Lower lobe of right lung (tissue), 2 donors: ENCODE measurements at regions not wholly inside any gene's neighbourhood (a gene's known extent, or its start where the extent isn't known, plus 50 kb on each side); places are given as distances from the start of the nearest gene placed in this dataset.
"Not testable (repeated sequence)": the region's sequence is repeated elsewhere in the genome, so short reads cannot be mapped to it uniquely, and the experiment has no call there.

Source experiments
- ATAC-seq, 2 donors: fragments of 200-7000 bp; cut with Tn5 transposase; one replicate each; pipeline ENCODE4 v1.9.1; 2020 to 2022; ENCODE audit warnings: mild to moderate bottlenecking in 2 of 2, moderate library complexity in 2 of 2
- DNase-seq: peaks from one replicate; pipeline ENCODE4 v3.0.0-alpha.2; 2020
- H3K27ac ChIP-seq: fragments of 200-600 bp; one replicate; pipeline ENCODE4 v1.8.0; 2022
- H3K27me3 ChIP-seq: fragments of 200-600 bp; one replicate; pipeline ENCODE4 v1.8.0; 2022; ENCODE audit warnings: low read depth
- H3K36me3 ChIP-seq: fragments of 200-600 bp; one replicate; pipeline ENCODE4 v1.8.0; 2022; ENCODE audit warnings: mild to moderate bottlenecking
- H3K4me1 ChIP-seq: fragments of 200-600 bp; one replicate; pipeline ENCODE4 v1.8.0; 2022
- H3K4me3 ChIP-seq: fragments of 200-600 bp; one replicate; pipeline ENCODE4 v1.8.0; 2022; ENCODE audit warnings: mild to moderate bottlenecking
- H3K9me3 ChIP-seq: fragments of 200-600 bp; one replicate; pipeline ENCODE4 v1.8.0; 2022
- intact Hi-C: fragments of 100-400 bp; cut with DNase I; formaldehyde crosslinking; loops from one replicate; pipeline ENCODE4 v1.11.0; 2022
- TF ChIP-seq, protein P1 (sequence below): fragments of 200-600 bp; IDR thresholded peaks from one replicate; pipeline ENCODE4 v1.8.0; 2022; ENCODE audit warnings: antibody characterized with exemption, mild to moderate bottlenecking
- donor health status: DM: no; HTN: yes; CAD: no; lungs with severe emphysema.

- Histone ChIP-seq H3K27me3 (no peaks in the 10 kb centered on the region), H3K4me3 (no peak overlapping the region), H3K36me3 (no peaks in the 10 kb centered on the region), H3K27ac (no peak overlapping the region), H3K9me3 (no peaks in the 10 kb centered on the region), H3K4me1 (no peaks in the 10 kb centered on the region)
- intact Hi-C loops = no loop called here
- TF ChIP-seq, protein P1, sequence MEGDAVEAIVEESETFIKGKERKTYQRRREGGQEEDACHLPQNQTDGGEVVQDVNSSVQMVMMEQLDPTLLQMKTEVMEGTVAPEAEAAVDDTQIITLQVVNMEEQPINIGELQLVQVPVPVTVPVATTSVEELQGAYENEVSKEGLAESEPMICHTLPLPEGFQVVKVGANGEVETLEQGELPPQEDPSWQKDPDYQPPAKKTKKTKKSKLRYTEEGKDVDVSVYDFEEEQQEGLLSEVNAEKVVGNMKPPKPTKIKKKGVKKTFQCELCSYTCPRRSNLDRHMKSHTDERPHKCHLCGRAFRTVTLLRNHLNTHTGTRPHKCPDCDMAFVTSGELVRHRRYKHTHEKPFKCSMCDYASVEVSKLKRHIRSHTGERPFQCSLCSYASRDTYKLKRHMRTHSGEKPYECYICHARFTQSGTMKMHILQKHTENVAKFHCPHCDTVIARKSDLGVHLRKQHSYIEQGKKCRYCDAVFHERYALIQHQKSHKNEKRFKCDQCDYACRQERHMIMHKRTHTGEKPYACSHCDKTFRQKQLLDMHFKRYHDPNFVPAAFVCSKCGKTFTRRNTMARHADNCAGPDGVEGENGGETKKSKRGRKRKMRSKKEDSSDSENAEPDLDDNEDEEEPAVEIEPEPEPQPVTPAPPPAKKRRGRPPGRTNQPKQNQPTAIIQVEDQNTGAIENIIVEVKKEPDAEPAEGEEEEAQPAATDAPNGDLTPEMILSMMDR = no peak
- DNase-seq (no peak), ATAC-seq (no peak)
Measured at GRCh38 chr3:156051651-156052050, 68.7 kb upstream of the KCNAB1 start.

DNA sequence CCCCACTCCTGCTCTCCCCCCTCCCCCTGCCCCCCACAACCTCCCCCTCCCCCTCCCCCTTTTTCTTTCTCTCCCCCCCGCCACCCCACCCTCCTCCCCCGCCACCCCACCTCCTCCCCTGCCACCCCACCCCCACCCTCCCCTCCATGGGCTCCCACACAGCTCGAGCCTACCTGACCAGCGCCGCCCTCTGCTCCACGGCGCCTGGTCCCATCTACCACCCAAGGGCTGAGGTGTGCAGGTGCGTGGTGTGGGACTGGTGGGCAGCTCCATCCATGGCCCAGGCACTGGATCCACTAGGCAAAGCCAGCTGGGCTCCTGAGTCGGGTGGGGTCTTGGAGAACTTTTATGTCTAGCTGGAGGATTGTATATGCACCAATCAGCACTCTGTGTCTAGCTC lies 68.3 kb upstream of the KCNAB1 start:
- TF ChIP-seq, protein P1 = no peak
- DNase-seq (no peak), ATAC-seq (no peak)
- H3K27me3 ChIP-seq = no peaks in the 10 kb centered on the region
- intact Hi-C loops = no loop called here
- no peaks in the 10 kb centered on the region for H3K9me3 ChIP-seq
- H3K27ac ChIP-seq = no peak overlapping the region
- H3K36me3 ChIP-seq = no peaks in the 10 kb centered on the region
- H3K4me1 ChIP-seq = no peaks in the 10 kb centered on the region
- no peak overlapping the region for H3K4me3 ChIP-seq

DNA sequence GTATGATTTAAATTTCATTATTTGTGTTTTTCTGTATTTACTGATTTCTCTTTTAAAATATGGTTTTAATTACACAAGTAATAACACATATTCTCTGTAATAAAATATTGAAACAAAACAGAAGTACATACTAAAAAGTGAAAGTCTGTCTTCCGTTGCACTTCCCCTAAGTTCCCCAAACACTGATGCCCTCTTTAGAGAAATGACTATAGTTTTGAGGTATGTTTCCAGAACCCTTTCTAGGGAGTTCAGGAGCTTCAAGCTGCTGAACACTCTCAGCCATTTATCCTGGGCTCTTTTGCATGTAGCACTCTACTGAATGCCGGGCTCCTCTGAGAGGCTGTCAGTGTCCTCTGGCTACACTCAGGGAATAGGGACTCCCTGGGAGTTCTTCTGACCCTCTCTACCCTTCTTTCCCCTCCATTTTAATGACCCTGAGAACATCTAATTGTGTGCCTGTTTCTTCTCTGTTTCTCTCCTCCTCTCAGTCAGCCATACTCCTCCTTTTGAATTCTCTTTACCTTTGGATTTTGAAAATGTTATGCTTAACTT lies 60.4 kb upstream of the KCNAB1 start:
- H3K4me3 ChIP-seq = no peak overlapping the region
- H3K9me3 ChIP-seq = no peaks in the 10 kb centered on the region
- no peaks in the 10 kb centered on the region for H3K4me1 ChIP-seq
- intact Hi-C loops = no loop called here
- no peak for ATAC-seq
- H3K36me3 ChIP-seq = no peaks in the 10 kb centered on the region
- H3K27me3 ChIP-seq = no peaks in the 10 kb centered on the region
- H3K27ac ChIP-seq = no peak overlapping the region
- TF ChIP-seq, protein P1 = no peak
- no peak for DNase-seq

DNA sequence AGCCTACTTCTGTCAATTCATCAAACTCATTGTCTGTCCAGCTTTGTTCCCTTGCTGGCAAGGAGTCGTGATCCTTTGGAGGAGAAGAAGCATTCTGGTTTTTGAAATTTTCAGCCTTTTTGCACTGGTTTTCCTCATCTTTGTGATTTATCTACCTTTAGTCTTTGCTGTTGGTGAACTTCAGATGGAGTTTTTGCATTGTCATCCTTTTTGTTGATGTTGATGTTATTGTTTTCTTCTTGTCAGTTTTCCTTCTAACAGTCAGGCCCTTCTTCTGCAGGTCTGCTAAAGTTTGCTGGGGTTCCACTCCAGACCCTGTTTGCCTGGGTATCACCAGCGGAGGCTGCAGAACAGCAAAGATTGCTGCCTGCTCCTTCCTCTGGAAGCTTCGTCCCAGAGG lies 52.2 kb upstream of the KCNAB1 start:
- H3K27me3 ChIP-seq, H3K27ac ChIP-seq, H3K36me3 ChIP-seq, intact Hi-C loops, H3K4me1 ChIP-seq, H3K9me3 ChIP-seq, ATAC-seq, DNase-seq, H3K4me3 ChIP-seq: not testable (repeated sequence)

- Histone ChIP-seq H3K27ac (no peak overlapping the region), H3K36me3 (no peaks in the 10 kb centered on the region), H3K4me3 (no peak overlapping the region), H3K27me3 (no peaks in the 10 kb centered on the region), H3K9me3 (no peaks in the 10 kb centered on the region), H3K4me1 (no peaks in the 10 kb centered on the region)
- TF ChIP-seq, protein P1 = no peak
- ATAC-seq (no peak), DNase-seq (no peak)
- intact Hi-C loops = no loop called here
Measured at GRCh38 chr3:156070028-156070427, 50.4 kb upstream of the KCNAB1 start.
